ENCODE measurements at regions not wholly inside any gene's neighbourhood (a gene's known extent, or its start where the extent isn't known, plus 50 kb on each side); places are given as distances from the start of the nearest gene placed in this dataset.

DNA sequence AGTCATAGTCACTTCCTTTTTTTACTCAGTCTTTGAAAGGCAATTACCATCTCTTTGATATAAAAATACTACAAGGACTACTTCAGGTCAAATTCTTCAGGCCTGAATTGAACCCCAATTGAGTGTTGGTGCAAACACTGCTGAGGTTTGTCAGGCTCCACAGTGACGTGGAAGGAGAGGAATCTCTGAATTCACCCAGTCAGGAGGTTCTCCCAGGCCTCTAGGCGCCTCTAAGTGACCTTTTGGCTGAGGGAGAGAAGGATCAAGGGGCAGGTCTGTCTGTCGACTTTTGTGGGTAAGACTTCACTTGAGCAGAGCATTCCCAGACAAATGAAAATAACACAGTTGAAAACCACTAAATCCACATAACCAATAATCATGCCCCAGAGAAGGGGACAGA is 227.6 kb upstream of the CHRNA7 start (continued):
- TF ChIP-seq, protein P1, sequence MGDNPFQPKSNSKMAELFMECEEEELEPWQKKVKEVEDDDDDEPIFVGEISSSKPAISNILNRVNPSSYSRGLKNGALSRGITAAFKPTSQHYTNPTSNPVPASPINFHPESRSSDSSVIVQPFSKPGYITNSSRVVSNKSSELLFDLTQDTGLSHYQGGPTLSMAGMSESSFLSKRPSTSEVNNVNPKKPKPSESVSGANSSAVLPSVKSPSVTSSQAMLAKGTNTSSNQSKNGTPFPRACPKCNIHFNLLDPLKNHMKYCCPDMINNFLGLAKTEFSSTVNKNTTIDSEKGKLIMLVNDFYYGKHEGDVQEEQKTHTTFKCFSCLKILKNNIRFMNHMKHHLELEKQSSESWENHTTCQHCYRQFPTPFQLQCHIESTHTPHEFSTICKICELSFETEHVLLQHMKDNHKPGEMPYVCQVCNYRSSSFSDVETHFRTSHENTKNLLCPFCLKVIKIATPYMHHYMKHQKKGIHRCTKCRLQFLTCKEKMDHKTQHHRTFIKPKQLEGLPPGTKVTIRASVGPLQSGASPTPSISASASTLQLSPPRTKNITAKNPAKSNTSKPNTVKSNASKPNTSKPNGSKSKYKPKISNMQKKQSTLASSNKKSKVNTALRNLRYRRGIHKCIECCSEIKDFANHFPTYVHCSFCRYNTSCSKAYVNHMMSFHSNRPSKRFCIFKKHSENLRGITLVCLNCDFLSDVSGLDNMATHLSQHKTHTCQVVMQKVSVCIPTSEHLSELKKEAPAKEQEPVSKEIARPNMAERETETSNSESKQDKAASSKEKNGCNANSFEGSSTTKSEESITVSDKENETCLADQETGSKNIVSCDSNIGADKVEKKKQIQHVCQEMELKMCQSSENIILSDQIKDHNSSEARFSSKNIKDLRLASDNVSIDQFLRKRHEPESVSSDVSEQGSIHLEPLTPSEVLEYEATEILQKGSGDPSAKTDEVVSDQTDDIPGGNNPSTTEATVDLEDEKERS (tag by site-specific recombination; IDR thresholded peaks at IDR 0.05), result no peak

DNA sequence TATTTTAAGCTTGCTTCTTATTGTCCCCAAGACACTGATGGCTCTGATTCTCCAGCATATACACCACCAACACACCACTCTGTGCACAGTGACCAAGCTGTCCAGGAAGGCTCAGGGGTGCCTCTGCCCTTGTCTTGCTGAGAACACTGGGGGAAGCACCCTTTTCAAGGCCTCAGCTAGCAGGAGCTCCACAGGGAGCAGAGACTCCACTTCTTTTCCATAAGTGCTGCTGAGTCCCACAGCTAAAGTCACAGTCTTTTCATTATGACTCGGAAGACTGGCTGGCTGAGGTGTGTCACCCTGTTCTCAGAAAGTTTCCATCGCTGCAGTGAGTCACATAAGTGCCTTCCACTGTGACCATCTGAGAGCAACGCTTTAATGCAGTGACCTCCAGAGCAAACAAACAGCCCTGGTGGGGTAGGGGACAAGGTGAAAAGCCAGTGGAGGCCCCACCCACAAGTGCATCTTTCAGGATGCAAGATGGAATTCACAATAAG is 226.9 kb upstream of the CHRNA7 start:
- CTCF ChIA-PET, result no interaction called here
- Histone ChIP-seq H3K4me1 (ENCODE audit: control insufficient read depth, insufficient read depth, low read length) (no peaks in the 10 kb centered on the region), H3K36me3 (ENCODE audit: control insufficient read depth in 2 of 2, insufficient read depth in 1 of 2, low read length in 2 of 2) (no peaks in the 10 kb centered on the region), H3K4me3 (ENCODE audit: low read depth, low read length) (no peak overlapping the region), H3K9me3 (ENCODE audit: control insufficient read depth, insufficient read depth, low read depth, low read length) (no peaks in the 10 kb centered on the region), H3K27ac (ENCODE audit: extremely low read depth, low read depth, low read length) (no peak overlapping the region)
- POLR2A ChIA-PET, result no interaction called here
- TF ChIP-seq MEIS1 (CRISPR knock-in tag; IDR thresholded peaks at IDR 0.05; ENCODE audit: borderline replicate concordance) (no peak), ZIC2 (tag by site-specific recombination; IDR thresholded peaks at IDR 0.05) (peak; percentile 28; the same call in 1 of the 2 replicates), KLF1 (tag by site-specific recombination; IDR thresholded peaks at IDR 0.05) (no peak), ZNF561 (tag by site-specific recombination; IDR thresholded peaks at IDR 0.05; ENCODE audit: borderline replicate concordance) (no peak)
- TF ChIP-seq, protein P2, sequence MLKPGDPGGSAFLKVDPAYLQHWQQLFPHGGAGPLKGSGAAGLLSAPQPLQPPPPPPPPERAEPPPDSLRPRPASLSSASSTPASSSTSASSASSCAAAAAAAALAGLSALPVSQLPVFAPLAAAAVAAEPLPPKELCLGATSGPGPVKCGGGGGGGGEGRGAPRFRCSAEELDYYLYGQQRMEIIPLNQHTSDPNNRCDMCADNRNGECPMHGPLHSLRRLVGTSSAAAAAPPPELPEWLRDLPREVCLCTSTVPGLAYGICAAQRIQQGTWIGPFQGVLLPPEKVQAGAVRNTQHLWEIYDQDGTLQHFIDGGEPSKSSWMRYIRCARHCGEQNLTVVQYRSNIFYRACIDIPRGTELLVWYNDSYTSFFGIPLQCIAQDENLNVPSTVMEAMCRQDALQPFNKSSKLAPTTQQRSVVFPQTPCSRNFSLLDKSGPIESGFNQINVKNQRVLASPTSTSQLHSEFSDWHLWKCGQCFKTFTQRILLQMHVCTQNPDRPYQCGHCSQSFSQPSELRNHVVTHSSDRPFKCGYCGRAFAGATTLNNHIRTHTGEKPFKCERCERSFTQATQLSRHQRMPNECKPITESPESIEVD (tag by site-specific recombination; IDR thresholded peaks at IDR 0.05), result no peak

DNA sequence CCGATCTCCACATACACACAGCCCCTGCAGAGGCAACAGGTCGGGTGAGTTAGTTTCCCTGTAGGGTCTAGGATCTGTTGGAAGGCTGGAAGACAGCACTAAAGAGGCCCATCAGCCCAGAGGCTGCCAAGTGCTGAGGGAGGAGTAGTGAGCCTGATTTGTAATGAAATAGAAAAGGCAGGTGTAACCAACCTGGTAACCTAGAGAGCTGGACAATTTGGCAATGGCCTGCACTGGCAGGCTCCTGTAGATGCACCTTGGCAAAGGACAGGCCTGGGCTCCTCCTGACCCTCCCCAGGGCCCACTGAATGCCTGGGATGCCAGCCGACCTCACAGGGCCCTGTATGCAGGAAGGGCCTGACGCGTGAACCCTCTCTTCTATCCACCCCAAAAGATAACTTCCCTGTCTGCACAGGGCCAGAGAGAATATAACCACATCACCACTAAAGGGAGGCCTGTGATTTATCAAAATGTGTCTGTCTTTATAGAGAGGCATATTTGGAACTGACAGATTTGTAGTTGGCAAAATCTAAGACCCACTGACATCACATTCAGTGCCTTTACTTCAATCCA is 225.1 kb upstream of the CHRNA7 start:
- Histone ChIP-seq H3K27ac (ENCODE audit: extremely low read depth, low read depth, low read length) (no peak overlapping the region), H3K4me3 (ENCODE audit: low read depth, low read length) (no peak overlapping the region), H3K9me3 (ENCODE audit: control insufficient read depth, insufficient read depth, low read depth, low read length) (no peaks in the 10 kb centered on the region), H3K36me3 (ENCODE audit: control insufficient read depth in 2 of 2, insufficient read depth in 1 of 2, low read length in 2 of 2) (no peaks in the 10 kb centered on the region), H3K4me1 (ENCODE audit: control insufficient read depth, insufficient read depth, low read length) (no peaks in the 10 kb centered on the region)
- ChIA-PET CTCF (interaction anchor here (1.2 kb wide), 1 partner anchor 169 kb away, joined by 3 read pairs; no protein-coding TSS in a partner anchor), POLR2A (no interaction called here)
- TF ChIP-seq FEZF1 (tag by site-specific recombination; IDR thresholded peaks at IDR 0.05) (no peak), ZFHX2 (tag by site-specific recombination; conservative IDR thresholded peaks at IDR 0.05) (no peak), GLI4 (tag by site-specific recombination; IDR thresholded peaks at IDR 0.05) (no peak), ZNF626 (tag by site-specific recombination; IDR thresholded peaks at IDR 0.05) (no peak), ZNF843 (tag by site-specific recombination; IDR thresholded peaks at IDR 0.05) (no peak), KLF16 (tag by site-specific recombination; IDR thresholded peaks at IDR 0.05) (no peak), ZNF350 (tag by site-specific recombination; IDR thresholded peaks at IDR 0.05) (no peak), ZNF473 (tag by site-specific recombination; IDR thresholded peaks at IDR 0.05) (no peak), ZNF514 (tag by site-specific recombination; IDR thresholded peaks at IDR 0.05) (no peak), ZNF324 (tag by site-specific recombination; IDR thresholded peaks at IDR 0.05) (no peak), SP7 (tag by site-specific recombination; IDR thresholded peaks at IDR 0.05) (no peak), ZNF140 (tag by site-specific recombination; IDR thresholded peaks at IDR 0.05) (no peak), ZNF223 (tag by site-specific recombination; IDR thresholded peaks at IDR 0.05) (no peak), ZNF112 (tag by site-specific recombination; IDR thresholded peaks at IDR 0.05) (no peak), ZBTB17 (tag by site-specific recombination; IDR thresholded peaks at IDR 0.05) (no peak)
- TF ChIP-seq, protein P3, sequence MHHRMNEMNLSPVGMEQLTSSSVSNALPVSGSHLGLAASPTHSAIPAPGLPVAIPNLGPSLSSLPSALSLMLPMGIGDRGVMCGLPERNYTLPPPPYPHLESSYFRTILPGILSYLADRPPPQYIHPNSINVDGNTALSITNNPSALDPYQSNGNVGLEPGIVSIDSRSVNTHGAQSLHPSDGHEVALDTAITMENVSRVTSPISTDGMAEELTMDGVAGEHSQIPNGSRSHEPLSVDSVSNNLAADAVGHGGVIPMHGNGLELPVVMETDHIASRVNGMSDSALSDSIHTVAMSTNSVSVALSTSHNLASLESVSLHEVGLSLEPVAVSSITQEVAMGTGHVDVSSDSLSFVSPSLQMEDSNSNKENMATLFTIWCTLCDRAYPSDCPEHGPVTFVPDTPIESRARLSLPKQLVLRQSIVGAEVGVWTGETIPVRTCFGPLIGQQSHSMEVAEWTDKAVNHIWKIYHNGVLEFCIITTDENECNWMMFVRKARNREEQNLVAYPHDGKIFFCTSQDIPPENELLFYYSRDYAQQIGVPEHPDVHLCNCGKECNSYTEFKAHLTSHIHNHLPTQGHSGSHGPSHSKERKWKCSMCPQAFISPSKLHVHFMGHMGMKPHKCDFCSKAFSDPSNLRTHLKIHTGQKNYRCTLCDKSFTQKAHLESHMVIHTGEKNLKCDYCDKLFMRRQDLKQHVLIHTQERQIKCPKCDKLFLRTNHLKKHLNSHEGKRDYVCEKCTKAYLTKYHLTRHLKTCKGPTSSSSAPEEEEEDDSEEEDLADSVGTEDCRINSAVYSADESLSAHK (tag by site-specific recombination; IDR thresholded peaks at IDR 0.05), result no peak
- TF ChIP-seq, protein P4, sequence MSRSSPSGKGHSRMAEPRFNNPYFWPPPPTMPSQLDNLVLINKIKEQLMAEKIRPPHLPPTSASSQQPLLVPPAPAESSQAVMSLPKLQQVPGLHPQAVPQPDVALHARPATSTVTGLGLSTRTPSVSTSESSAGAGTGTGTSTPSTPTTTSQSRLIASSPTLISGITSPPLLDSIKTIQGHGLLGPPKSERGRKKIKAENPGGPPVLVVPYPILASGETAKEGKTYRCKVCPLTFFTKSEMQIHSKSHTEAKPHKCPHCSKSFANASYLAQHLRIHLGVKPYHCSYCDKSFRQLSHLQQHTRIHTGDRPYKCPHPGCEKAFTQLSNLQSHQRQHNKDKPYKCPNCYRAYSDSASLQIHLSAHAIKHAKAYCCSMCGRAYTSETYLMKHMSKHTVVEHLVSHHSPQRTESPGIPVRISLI (tag by site-specific recombination; IDR thresholded peaks at IDR 0.05), result no peak

Measured in HEK293 (cell line).